ENCODE measurements at regions not wholly inside any gene's neighbourhood (a gene's known extent, or its start where the extent isn't known, plus 50 kb on each side); places are given as distances from the start of the nearest gene placed in this dataset.

DNA sequence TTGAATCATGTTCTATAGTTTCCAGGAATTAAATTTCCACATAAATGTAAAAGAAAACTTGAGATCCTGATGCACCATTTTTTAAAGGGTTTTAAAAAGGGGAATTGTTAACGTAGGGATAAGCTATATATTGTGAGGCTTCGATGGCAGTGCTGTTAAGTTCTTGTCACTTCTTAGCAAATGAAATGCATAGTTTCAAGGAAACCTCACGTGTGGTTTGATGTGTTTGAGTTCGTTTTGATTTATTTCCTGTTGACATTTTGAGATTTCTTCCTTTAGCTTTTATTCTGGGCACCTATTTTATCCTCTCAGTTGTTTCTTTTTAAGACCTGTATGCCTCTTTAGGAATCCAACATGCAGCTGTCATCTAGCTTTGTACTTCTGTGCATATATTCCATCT, 301.0 kb downstream of the DOCK8 start:
- DNase-seq (ENCODE audit: low spot score): no peak
- Mint-ChIP-seq H3K9me3 (peaks cover 13% of the 10 kb centered on the region), H3K36me3 (peaks cover 16% of the 10 kb centered on the region), H3K27ac (no peak overlapping the region), H3K4me3 (no peak overlapping the region), H3K4me1 (no peaks in the 10 kb centered on the region), H3K27me3 (ENCODE audit: insufficient read depth, low read depth) (peaks cover 2% of the 10 kb centered on the region)
- no peaks in the 10 kb centered on the region for H4K20me1 ChIP-seq (ENCODE audit: low read depth)
- no peaks in the 10 kb centered on the region for H3K9me3 ChIP-seq (ENCODE audit: low read depth)
- H3K27me3 ChIP-seq: no peaks in the 10 kb centered on the region
- H3F3A ChIP-seq (ENCODE audit: low read depth): no peaks in the 10 kb centered on the region
- H3K4me3 ChIP-seq: no peak overlapping the region
- no peak overlapping the region for H3K4me2 ChIP-seq
- no peak for TF ChIP-seq CTCF (IDR thresholded peaks at IDR 0.05)
- no peak for TF ChIP-seq EZH2 (IDR thresholded peaks at IDR 0.05)
- TF ChIP-seq EZH2phosphoT487 (IDR thresholded peaks at IDR 0.05): no peak
- H2AFZ ChIP-seq (replicated peaks): no peak overlapping the region
- H3K4me1 ChIP-seq: no peaks in the 10 kb centered on the region
- H3K27ac ChIP-seq: no peak overlapping the region
- H3K36me3 ChIP-seq: no peaks in the 10 kb centered on the region
- peaks cover 11% of the 10 kb centered on the region for H3K79me2 ChIP-seq (ENCODE audit: low read depth)
- H3K9ac ChIP-seq: no peak overlapping the region

DNA sequence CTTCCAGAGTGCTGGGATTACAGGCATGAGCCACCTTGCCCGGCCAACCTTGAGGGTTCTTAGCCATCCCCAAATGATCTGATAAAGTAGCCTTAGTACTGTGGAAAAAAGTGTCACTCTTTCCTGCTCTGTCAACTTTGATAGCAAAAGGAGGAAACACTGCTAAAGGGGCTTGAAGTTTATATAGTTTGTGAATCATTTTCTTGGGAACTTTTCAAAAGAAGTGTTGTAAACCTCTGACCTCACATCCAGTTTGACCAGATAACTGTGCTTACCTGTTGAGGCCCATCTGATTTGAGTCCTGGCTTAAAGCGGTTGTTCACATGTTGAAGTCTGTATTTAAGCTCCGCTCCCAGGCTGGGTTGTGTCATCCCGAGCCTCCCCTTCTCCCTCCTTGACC, 303.3 kb downstream of the DOCK8 start:
- H3K27ac Mint-ChIP-seq: no peak overlapping the region
- H3K4me3 Mint-ChIP-seq: no peak overlapping the region
- no peak for DNase-seq (ENCODE audit: low spot score)
- H3K27ac ChIP-seq: no peak overlapping the region
- TF ChIP-seq EZH2phosphoT487 (IDR thresholded peaks at IDR 0.05): no peak
- no peaks in the 10 kb centered on the region for H3K9me3 ChIP-seq (ENCODE audit: low read depth)
- H3K36me3 ChIP-seq: no peaks in the 10 kb centered on the region
- H4K20me1 ChIP-seq (ENCODE audit: low read depth): no peaks in the 10 kb centered on the region
- H3F3A ChIP-seq (ENCODE audit: low read depth): no peaks in the 10 kb centered on the region
- no peak overlapping the region for H3K9ac ChIP-seq
- no peak overlapping the region for H3K4me3 ChIP-seq
- peaks cover 13% of the 10 kb centered on the region for H3K9me3 Mint-ChIP-seq
- H3K4me2 ChIP-seq: no peak overlapping the region
- no peaks in the 10 kb centered on the region for H3K27me3 ChIP-seq
- peaks cover 2% of the 10 kb centered on the region for H3K27me3 Mint-ChIP-seq (ENCODE audit: insufficient read depth, low read depth)
- H2AFZ ChIP-seq (replicated peaks): no peak overlapping the region
- no peaks in the 10 kb centered on the region for H3K4me1 Mint-ChIP-seq
- peaks cover 20% of the 10 kb centered on the region for H3K79me2 ChIP-seq (ENCODE audit: low read depth)
- peaks cover 13% of the 10 kb centered on the region for H3K36me3 Mint-ChIP-seq
- no peaks in the 10 kb centered on the region for H3K4me1 ChIP-seq

DNA sequence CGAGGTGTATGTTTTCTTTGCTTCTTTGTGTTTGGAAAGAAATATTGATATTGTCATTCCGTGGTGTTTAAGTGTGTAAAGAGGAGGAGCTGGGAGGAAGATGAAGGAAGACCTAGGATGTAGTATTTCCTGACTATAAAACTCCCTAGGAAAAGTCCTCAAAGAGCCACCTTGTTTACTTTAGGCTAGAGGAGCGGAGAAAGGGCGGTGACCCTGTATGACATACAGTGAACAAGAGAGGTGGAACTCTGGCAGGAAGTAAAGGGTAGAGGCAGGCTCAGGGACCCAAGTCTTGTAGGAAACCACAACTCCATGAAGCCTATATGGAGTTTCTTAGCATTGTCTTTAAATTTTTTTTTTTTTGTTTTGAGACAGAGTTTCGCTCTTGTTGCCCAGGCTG, 303.9 kb downstream of the DOCK8 start:
- H3K27me3 Mint-ChIP-seq (ENCODE audit: insufficient read depth, low read depth): peaks cover 2% of the 10 kb centered on the region
- no peak for DNase-seq (ENCODE audit: low spot score)
- H3K9me3 ChIP-seq (ENCODE audit: low read depth): no peaks in the 10 kb centered on the region
- no peak overlapping the region for H3K27ac ChIP-seq
- no peak overlapping the region for H2AFZ ChIP-seq (replicated peaks)
- H3K27me3 ChIP-seq: no peaks in the 10 kb centered on the region
- H3K4me3 ChIP-seq: no peak overlapping the region
- no peaks in the 10 kb centered on the region for H3K4me1 ChIP-seq
- H3K9ac ChIP-seq: no peak overlapping the region
- no peaks in the 10 kb centered on the region for H3K4me1 Mint-ChIP-seq
- no peak overlapping the region for H3K27ac Mint-ChIP-seq
- H3F3A ChIP-seq (ENCODE audit: low read depth): no peaks in the 10 kb centered on the region
- H4K20me1 ChIP-seq (ENCODE audit: low read depth): no peaks in the 10 kb centered on the region
- no peak overlapping the region for H3K4me2 ChIP-seq
- H3K36me3 ChIP-seq: no peaks in the 10 kb centered on the region
- no peak overlapping the region for H3K4me3 Mint-ChIP-seq
- H3K9me3 Mint-ChIP-seq: peaks cover 13% of the 10 kb centered on the region
- peaks cover 20% of the 10 kb centered on the region for H3K79me2 ChIP-seq (ENCODE audit: low read depth)
- peaks cover 13% of the 10 kb centered on the region for H3K36me3 Mint-ChIP-seq
- no peak for TF ChIP-seq EZH2 (IDR thresholded peaks at IDR 0.05)
- TF ChIP-seq CTCF (IDR thresholded peaks at IDR 0.05): no peak
- no peak for TF ChIP-seq EZH2phosphoT487 (IDR thresholded peaks at IDR 0.05)

DNA sequence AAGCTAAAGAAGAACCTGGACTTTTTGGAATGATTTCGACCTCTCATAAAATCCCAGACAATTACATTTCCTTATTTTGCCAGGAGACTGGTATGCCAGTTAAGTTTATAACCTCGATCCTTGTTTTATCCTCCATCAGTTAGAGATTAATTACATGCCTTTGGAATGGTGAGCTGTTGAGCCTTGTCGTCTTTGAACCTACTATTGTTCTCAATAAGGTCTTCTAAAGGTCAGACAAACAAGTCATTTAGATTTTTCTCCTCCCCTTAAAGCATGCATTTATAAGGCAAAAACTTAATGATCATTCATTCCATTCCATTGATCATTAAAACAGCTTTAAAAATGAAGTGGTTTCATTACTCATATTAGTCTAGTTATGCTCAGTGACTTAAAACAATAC, 304.9 kb downstream of the DOCK8 start:
- peaks cover 17% of the 10 kb centered on the region for H3K79me2 ChIP-seq (ENCODE audit: low read depth)
- no peak overlapping the region for H3K4me3 ChIP-seq
- no peaks in the 10 kb centered on the region for H3K9me3 ChIP-seq (ENCODE audit: low read depth)
- Mint-ChIP-seq H3K4me1 (no peaks in the 10 kb centered on the region), H3K9me3 (peaks cover 9% of the 10 kb centered on the region), H3K36me3 (peaks cover 9% of the 10 kb centered on the region), H3K27ac (no peak overlapping the region), H3K27me3 (ENCODE audit: insufficient read depth, low read depth) (no peaks in the 10 kb centered on the region), H3K4me3 (no peak overlapping the region)
- no peak overlapping the region for H2AFZ ChIP-seq (replicated peaks)
- H3K27ac ChIP-seq: no peak overlapping the region
- TF ChIP-seq EZH2 (IDR thresholded peaks at IDR 0.05) (no peak), CTCF (IDR thresholded peaks at IDR 0.05) (no peak), EZH2phosphoT487 (IDR thresholded peaks at IDR 0.05) (no peak)
- no peaks in the 10 kb centered on the region for H3F3A ChIP-seq (ENCODE audit: low read depth)
- no peaks in the 10 kb centered on the region for H3K36me3 ChIP-seq
- no peaks in the 10 kb centered on the region for H3K4me1 ChIP-seq
- no peak for DNase-seq (ENCODE audit: low spot score)
- no peaks in the 10 kb centered on the region for H4K20me1 ChIP-seq (ENCODE audit: low read depth)
- H3K27me3 ChIP-seq: no peaks in the 10 kb centered on the region
- no peak overlapping the region for H3K4me2 ChIP-seq
- no peak overlapping the region for H3K9ac ChIP-seq
